Fibroblast of gingiva (primary cell): ENCODE measurements at regions not wholly inside any gene's neighbourhood (a gene's known extent, or its start where the extent isn't known, plus 50 kb on each side); places are given as distances from the start of the nearest gene placed in this dataset.
"Not testable (repeated sequence)": the region's sequence is repeated elsewhere in the genome, so short reads cannot be mapped to it uniquely, and the experiment has no call there.

Experiments used
- DNase-seq: peaks from one replicate; pipeline ENCODE4 v3.0.0-alpha.2; 2011; ENCODE audit warnings: low read depth

DNA sequence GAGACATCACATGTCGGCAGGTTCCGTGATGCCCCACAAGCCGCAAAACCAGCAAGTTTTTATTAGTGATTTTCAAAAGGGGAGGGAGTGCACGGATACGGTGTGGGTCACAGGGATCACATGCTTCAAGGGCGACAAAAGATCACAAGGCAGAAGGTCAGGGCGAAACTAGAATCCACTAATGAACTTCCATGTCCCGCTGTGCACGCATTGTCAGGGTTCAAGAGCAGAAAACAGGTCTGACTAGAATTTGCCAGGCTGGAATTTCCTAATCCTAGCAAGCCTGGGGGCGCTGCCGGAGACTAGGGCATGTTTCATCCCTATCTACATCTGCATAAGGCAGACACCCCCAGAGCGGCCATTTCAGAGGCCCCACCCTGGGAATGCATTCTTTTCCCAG, 225.2 kb downstream of the NPHP4 start:
- DNase-seq: not testable (repeated sequence)

GRCh38 chr1:5765997-5766913, 226.0 kb downstream of the NPHP4 start:
- DNase-seq: no peak

- DNase-seq: no peak
Measured at GRCh38 chr1:5765483-5765882, 226.7 kb downstream of the NPHP4 start.

GRCh38 chr1:5764959-5765358, 227.3 kb downstream of the NPHP4 start:
- no peak for DNase-seq

DNA sequence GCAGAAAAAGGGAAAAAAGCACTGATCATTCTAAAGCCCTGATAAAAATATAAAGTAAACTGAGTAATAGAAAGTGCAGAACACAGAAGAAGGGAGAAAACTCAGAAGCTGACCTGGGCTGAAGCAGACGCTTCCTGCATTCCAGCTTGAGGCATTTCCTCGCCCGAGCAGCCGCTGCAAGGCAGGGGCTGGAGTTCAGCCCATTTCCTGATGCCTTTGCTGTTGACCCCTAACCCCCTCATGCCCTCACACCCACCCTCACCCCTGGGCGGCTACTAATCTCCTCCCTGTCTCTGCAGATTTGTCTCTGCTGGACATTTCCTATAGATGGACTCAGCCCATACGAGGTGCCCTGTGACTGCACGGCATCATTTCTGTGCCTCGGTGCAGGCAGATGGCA, 227.8 kb downstream of the NPHP4 start:
- DNase-seq: no peak

GRCh38 chr1:5763696-5764370, 228.4 kb downstream of the NPHP4 start:
- no peak for DNase-seq

GRCh38 chr1:5758859-5759578, 233.2 kb downstream of the NPHP4 start:
- no peak for DNase-seq

- no peak for DNase-seq
Measured at GRCh38 chr1:5758000-5758858, 234.0 kb downstream of the NPHP4 start.

GRCh38 chr1:5757187-5757805, 234.9 kb downstream of the NPHP4 start:
- DNase-seq: no peak

- no peak for DNase-seq
Measured at GRCh38 chr1:5756434-5757186, 235.6 kb downstream of the NPHP4 start.

DNA sequence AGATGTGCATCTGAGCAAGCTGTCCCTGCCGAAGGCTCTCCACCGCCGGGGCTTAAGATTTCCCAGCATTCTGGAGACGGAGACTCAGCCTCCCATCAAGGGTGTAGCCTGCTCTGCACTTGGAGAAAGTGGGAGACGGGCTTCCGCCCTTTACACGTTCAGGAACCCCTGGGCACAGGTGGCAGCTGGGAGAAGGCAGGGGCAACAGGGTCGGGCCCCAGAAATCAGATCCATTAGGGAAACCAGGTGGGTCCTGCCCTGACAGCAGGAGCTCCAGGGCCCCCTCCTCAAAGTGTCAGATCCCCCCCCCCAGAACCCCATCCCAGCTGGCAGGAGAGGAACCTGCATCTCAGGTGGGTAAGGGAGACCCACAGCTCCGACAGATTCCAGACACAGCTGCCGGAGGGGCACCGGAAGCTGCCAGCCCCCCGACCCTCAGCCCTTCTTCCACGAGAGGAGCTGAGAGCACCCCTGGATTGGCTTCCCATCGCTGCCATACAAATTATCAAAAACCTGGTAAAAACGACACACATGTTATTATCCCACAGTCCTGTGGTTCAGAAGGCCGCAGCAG, 236.6 kb downstream of the NPHP4 start:
- no peak for DNase-seq

- DNase-seq: no peak
Measured at GRCh38 chr1:5754817-5755551, 237.2 kb downstream of the NPHP4 start.

- no peak for DNase-seq
Measured at GRCh38 chr1:5753549-5754421, 238.4 kb downstream of the NPHP4 start.

DNA sequence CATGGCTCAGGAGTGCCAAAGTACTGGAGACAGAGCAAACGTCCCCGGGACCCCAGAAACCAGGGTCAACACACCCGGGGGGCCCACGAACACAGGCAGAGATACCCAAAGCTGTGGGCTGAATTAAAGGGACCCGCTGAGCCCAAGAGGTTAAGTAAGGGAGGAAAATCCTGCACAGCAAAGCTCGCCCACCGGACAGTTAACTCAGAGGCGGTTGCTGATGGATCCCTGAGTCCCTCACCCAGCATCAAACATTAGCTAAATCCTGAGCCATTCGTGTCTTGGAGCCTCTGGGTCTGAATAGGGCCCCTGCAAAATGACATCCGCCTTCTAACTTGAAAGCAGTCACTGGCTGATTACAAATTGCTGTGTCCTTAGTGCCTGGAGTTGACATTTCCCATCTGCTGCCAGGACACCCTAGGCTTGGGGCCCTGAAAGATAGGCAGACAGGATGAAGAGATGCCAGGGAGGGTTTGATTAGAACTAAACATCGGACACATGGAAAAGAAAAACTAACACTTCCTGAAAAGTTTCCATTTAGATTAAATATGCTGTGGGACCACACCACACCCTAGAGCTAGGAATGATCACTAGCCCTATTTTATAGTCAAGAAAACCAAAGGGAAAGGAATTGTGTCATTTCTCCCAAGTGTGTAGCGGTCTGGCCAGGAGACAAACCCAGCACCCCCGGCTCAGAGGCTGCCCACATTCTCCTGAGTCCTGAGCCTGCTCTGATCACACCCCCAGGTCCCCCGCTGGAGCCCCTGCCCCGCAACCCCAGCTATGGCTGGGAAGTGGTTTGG, 239.3 kb downstream of the NPHP4 start:
- no peak for DNase-seq

DNA sequence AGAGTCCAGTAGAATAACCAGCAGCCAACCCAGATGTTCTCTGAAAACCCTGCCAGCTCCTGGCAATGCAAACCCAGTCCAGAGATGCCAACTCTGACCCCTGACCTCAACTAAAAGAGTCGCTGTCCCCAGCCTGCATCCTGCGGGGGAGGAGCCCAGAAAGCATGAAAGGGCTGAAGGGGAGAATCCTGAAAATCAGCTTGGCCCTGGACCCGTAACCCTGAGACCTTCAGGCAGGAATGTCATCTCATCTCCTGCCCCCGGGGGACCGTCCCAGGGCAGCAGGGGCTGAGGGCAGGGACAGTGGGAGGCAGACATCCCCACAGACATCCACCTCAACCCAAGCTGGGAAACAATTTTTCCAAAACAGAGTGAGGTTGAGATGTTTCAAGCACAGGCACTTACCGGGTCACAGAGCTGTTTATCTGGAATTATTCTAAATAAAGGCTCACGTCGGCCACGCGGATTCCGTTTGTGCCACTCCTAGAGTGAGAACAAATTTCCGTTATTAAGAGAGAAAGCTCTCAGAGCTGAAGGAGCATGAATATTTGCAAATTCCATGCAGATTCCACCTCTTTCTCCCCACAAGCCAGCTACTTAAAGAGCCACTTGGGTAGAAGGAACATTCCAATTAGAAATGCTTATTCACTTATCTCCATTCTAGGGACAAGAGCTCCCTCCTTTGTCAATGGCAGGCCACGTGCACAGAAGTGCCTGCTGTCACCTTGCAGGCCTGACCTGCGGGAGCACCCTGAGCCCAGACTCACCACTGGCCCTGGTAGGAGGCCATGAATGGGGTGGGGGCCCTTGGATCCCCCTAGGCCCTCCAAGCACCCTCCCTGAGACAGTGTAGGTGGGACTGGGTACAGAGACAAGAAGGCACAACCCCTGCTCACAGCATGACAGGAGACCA, 240.1 kb downstream of the NPHP4 start:
- no peak for DNase-seq

DNA sequence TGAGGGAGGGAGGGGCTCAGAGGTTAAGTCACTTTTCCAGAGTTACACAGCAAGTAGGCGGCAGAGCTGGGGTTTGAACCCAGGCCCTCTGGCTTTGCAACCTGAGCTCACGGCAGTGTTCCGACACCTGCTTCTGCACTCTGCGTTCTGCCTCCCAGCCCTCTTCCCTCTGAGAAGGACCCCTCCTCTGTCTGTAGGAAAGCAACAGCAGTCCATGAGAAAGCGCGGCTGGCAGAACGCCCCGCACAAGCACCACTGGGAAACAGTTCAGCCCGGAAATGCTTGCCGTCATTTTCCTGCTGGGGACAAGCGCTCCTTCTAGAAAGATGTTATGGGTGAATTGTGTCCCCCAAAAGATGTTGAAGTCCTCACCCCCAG, 241.1 kb downstream of the NPHP4 start:
- no peak for DNase-seq
